T-helper 2 cell (primary cell): ENCODE measurements at regions not wholly inside any gene's neighbourhood (a gene's known extent, or its start where the extent isn't known, plus 50 kb on each side); places are given as distances from the start of the nearest gene placed in this dataset.

Experiments used
- DNase-seq, 5 experiments: peaks; one replicate each; pipeline versions ENCODE4 v3.0.0 to v3.0.0-alpha.2; 2012 to 2022

- no peak for DNase-seq
These were observed 145.9 kb upstream of the CIBAR2 start for GRCh38 chr16:85258166-85258565.

GRCh38 chr16:85258629-85259028, 146.4 kb upstream of the CIBAR2 start:
- no peak for DNase-seq

- no peak for DNase-seq
These were observed 147.0 kb upstream of the CIBAR2 start for GRCh38 chr16:85259115-85259831.

GRCh38 chr16:85259832-85260167, 147.5 kb upstream of the CIBAR2 start:
- no peak for DNase-seq

- DNase-seq, result no peak
These were observed 148.9 kb upstream of the CIBAR2 start for GRCh38 chr16:85261204-85261603.

GRCh38 chr16:85261657-85262557, 149.6 kb upstream of the CIBAR2 start:
- DNase-seq, result no peak

GRCh38 chr16:85262558-85263238, 150.4 kb upstream of the CIBAR2 start:
- no peak for DNase-seq

- DNase-seq, result no peak
These were observed 150.9 kb upstream of the CIBAR2 start for GRCh38 chr16:85263239-85263585.

GRCh38 chr16:85264752-85265151, 152.5 kb upstream of the CIBAR2 start:
- no peak for DNase-seq

GRCh38 chr16:85265161-85265784, 153.0 kb upstream of the CIBAR2 start:
- DNase-seq, result no peak

GRCh38 chr16:85265810-85266209, 153.5 kb upstream of the CIBAR2 start:
- DNase-seq, result no peak

- no peak for DNase-seq
These were observed 154.6 kb upstream of the CIBAR2 start for GRCh38 chr16:85266857-85267256.

GRCh38 chr16:85267414-85267945, 155.2 kb upstream of the CIBAR2 start:
- no peak for DNase-seq

- no peak for DNase-seq
These were observed 156.9 kb upstream of the CIBAR2 start for GRCh38 chr16:85269165-85269564.

GRCh38 chr16:85270374-85270773, 158.1 kb upstream of the CIBAR2 start:
- no peak for DNase-seq

GRCh38 chr16:85271198-85271597, 158.9 kb upstream of the CIBAR2 start:
- DNase-seq, result no peak

- DNase-seq, result no peak
These were observed 161.0 kb upstream of the CIBAR2 start for GRCh38 chr16:85273293-85273692.

- DNase-seq, result no peak
These were observed 162.2 kb upstream of the CIBAR2 start for GRCh38 chr16:85274501-85274900.

- DNase-seq, result no peak
These were observed 162.7 kb upstream of the CIBAR2 start for GRCh38 chr16:85274924-85275323.

- peak in 4 of 5 experiments; percentile 26 to 39 (median 30) for DNase-seq
These were observed 163.4 kb upstream of the CIBAR2 start for GRCh38 chr16:85275533-85276249.

GRCh38 chr16:85276258-85276657, 164.0 kb upstream of the CIBAR2 start:
- no peak for DNase-seq

- DNase-seq, result no peak
These were observed 164.4 kb upstream of the CIBAR2 start for GRCh38 chr16:85276721-85277120.
